ENCODE measurements at regions not wholly inside any gene's neighbourhood (a gene's known extent, or its start where the extent isn't known, plus 50 kb on each side); places are given as distances from the start of the nearest gene placed in this dataset.

DNA sequence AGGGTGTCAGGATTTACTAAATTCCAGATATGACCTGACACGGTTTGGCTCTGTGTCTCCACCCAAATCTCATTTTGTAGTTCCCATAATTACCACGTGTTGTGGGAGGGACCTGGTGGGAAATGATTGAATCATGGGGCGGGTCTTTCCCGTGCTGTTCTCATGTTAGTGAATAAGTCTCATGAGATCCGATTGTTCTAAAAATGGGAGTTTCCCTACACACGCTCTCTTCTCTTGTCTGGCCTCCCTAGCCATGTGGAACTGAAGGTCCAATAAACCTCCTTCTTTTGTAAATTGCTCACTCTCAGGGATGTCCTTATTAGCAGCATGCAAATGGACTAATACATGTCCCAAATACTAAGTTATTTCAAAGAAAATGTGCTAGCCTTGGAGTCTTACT is 121.1 kb downstream of the CENPW start:
- H3K27me3 Mint-ChIP-seq (ENCODE audit: low read depth in 2 of 2), result no peaks in the 10 kb centered on the region
- no peak for DNase-seq
- H3K4me1 Mint-ChIP-seq, result no peaks in the 10 kb centered on the region
- no peak overlapping the region for H3K4me3 Mint-ChIP-seq
- 82% methylated on average over 5 of the region's 6 CpGs for WGBS (ENCODE audit: insufficient coverage)
- Histone ChIP-seq H3K27me3 (ENCODE audit: control insufficient read depth, insufficient read depth, low read length) (no peaks in the 10 kb centered on the region), H3K27ac (ENCODE audit: low read length) (no peak overlapping the region), H3K9me3 (ENCODE audit: control insufficient read depth, insufficient read depth, low read length) (peaks cover 3% of the 10 kb centered on the region), H3K36me3 (ENCODE audit: control insufficient read depth, insufficient read depth, low read length) (no peaks in the 10 kb centered on the region), H3K4me3 (ENCODE audit: low read length) (no peak overlapping the region), H3K4me1 (ENCODE audit: control insufficient read depth, insufficient read depth, low read length) (no peaks in the 10 kb centered on the region)
- H3K36me3 Mint-ChIP-seq, result no peaks in the 10 kb centered on the region
- intact Hi-C loops (cut with micrococcal nuclease), result no loop called here
- TF ChIP-seq, protein P1, sequence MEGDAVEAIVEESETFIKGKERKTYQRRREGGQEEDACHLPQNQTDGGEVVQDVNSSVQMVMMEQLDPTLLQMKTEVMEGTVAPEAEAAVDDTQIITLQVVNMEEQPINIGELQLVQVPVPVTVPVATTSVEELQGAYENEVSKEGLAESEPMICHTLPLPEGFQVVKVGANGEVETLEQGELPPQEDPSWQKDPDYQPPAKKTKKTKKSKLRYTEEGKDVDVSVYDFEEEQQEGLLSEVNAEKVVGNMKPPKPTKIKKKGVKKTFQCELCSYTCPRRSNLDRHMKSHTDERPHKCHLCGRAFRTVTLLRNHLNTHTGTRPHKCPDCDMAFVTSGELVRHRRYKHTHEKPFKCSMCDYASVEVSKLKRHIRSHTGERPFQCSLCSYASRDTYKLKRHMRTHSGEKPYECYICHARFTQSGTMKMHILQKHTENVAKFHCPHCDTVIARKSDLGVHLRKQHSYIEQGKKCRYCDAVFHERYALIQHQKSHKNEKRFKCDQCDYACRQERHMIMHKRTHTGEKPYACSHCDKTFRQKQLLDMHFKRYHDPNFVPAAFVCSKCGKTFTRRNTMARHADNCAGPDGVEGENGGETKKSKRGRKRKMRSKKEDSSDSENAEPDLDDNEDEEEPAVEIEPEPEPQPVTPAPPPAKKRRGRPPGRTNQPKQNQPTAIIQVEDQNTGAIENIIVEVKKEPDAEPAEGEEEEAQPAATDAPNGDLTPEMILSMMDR (IDR thresholded peaks at IDR 0.05), result no peak
- peaks cover 16 to 17% of the 10 kb centered on the region in 2 donors for H3K9me3 Mint-ChIP-seq
- no peak overlapping the region for H3K27ac Mint-ChIP-seq
- ATAC-seq, result no peak

DNA sequence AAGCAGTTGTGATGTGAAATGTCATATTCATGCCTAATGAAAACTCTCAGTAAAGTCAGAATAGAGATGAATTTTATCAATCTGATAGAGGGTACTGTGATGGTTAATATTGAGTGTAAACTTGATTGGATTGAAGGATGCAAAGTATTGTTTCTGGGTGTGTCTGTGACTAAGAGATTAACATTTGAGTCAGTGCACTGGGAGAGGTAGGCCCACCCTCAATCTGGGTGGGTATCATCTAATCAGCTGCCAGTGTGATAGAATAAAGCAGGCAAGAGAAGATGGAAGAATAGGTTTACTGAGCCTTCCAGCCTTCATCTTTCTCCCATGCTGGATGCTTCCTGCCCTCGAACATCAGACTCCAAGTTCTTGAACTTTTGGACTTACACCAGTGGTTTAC is 124.3 kb downstream of the CENPW start:
- intact Hi-C loops (cut with micrococcal nuclease), result no loop called here
- Histone ChIP-seq H3K4me1 (ENCODE audit: control insufficient read depth, insufficient read depth, low read length) (no peaks in the 10 kb centered on the region), H3K4me3 (ENCODE audit: low read length) (no peak overlapping the region), H3K27me3 (ENCODE audit: control insufficient read depth, insufficient read depth, low read length) (no peaks in the 10 kb centered on the region), H3K27ac (ENCODE audit: low read length) (no peak overlapping the region), H3K9me3 (ENCODE audit: control insufficient read depth, insufficient read depth, low read length) (peaks cover 3% of the 10 kb centered on the region), H3K36me3 (ENCODE audit: control insufficient read depth, insufficient read depth, low read length) (no peaks in the 10 kb centered on the region)
- H3K36me3 Mint-ChIP-seq, result no peaks in the 10 kb centered on the region
- no peak for ATAC-seq
- peaks cover 12 to 14% of the 10 kb centered on the region in 2 donors for H3K9me3 Mint-ChIP-seq
- TF ChIP-seq, protein P1 (IDR thresholded peaks at IDR 0.05), result no peak
- H3K27ac Mint-ChIP-seq, result no peak overlapping the region
- H3K4me3 Mint-ChIP-seq, result no peak overlapping the region
- WGBS (ENCODE audit: insufficient coverage), result 55% methylated on average over 1 of the region's 1 CpG
- DNase-seq, result no peak
- no peaks in the 10 kb centered on the region for H3K4me1 Mint-ChIP-seq
- H3K27me3 Mint-ChIP-seq (ENCODE audit: low read depth in 2 of 2), result no peaks in the 10 kb centered on the region

DNA sequence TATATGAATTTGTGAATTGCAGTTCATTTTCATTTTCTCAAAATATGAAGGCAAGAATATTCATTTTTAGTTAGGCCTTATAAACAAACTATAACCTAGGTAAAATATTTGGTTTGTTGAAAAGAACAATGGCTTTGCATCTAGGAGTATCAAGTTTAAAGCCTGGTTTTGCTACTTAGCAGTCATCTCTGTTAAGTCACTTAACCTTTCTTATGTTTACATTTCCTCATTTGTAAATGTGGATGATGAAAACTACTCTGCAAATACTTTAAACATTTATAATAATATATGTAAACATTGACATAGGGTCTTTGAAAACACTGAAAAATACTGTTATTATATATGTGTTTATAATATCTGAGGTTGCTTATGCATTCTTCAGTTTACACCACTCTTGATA is 135.5 kb downstream of the CENPW start:
- Mint-ChIP-seq H3K36me3 (no peaks in the 10 kb centered on the region), H3K27me3 (ENCODE audit: low read depth in 2 of 2) (no peaks in the 10 kb centered on the region), H3K4me3 (no peak overlapping the region), H3K9me3 (peaks cover 3 to 6% of the 10 kb centered on the region in 2 donors), H3K27ac (no peak overlapping the region), H3K4me1 (no peaks in the 10 kb centered on the region)
- no peak overlapping the region for H3K4me3 ChIP-seq (ENCODE audit: low read length)
- no peaks in the 10 kb centered on the region for H3K9me3 ChIP-seq (ENCODE audit: control insufficient read depth, insufficient read depth, low read length)
- H3K36me3 ChIP-seq (ENCODE audit: control insufficient read depth, insufficient read depth, low read length), result no peaks in the 10 kb centered on the region
- H3K27ac ChIP-seq (ENCODE audit: low read length), result no peak overlapping the region
- no peak for ATAC-seq
- H3K4me1 ChIP-seq (ENCODE audit: control insufficient read depth, insufficient read depth, low read length), result no peaks in the 10 kb centered on the region
- H3K27me3 ChIP-seq (ENCODE audit: control insufficient read depth, insufficient read depth, low read length), result no peaks in the 10 kb centered on the region
- intact Hi-C loops (cut with micrococcal nuclease), result no loop called here
- DNase-seq, result no peak
- TF ChIP-seq, protein P1 (IDR thresholded peaks at IDR 0.05), result no peak

DNA sequence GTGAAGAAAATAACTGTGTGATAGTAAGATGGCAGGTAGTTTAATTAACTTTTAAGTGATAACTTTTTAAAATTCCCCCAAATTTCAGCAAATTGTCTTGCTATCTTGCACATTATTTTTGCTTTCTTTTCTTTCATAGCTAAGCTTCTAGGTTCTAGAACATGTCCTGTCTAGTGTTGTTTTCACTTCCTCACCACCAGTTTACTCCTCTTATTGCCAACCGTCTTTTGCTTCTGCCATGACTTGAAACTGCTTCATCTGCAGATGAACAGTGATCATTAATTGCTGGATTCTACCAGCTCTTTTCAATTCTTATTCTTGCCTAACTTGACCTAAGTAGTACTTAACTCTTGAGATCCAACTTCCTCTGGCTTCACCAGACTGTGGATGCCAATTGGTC is 137.8 kb downstream of the CENPW start:
- Histone ChIP-seq H3K36me3 (ENCODE audit: control insufficient read depth, insufficient read depth, low read length) (no peaks in the 10 kb centered on the region), H3K4me1 (ENCODE audit: control insufficient read depth, insufficient read depth, low read length) (no peaks in the 10 kb centered on the region), H3K4me3 (ENCODE audit: low read length) (no peak overlapping the region), H3K27me3 (ENCODE audit: control insufficient read depth, insufficient read depth, low read length) (no peaks in the 10 kb centered on the region), H3K27ac (ENCODE audit: low read length) (no peak overlapping the region), H3K9me3 (ENCODE audit: control insufficient read depth, insufficient read depth, low read length) (no peaks in the 10 kb centered on the region)
- ATAC-seq, result no peak
- DNase-seq, result no peak
- Mint-ChIP-seq H3K4me3 (no peak overlapping the region), H3K36me3 (no peaks in the 10 kb centered on the region), H3K4me1 (no peaks in the 10 kb centered on the region), H3K27me3 (ENCODE audit: low read depth in 2 of 2) (no peaks in the 10 kb centered on the region), H3K9me3 (peaks cover 3 to 5% of the 10 kb centered on the region in 2 donors), H3K27ac (no peak overlapping the region)
- TF ChIP-seq, protein P1 (IDR thresholded peaks at IDR 0.05), result no peak
- 90% methylated on average over 1 of the region's 1 CpG for WGBS (ENCODE audit: insufficient coverage)
- intact Hi-C loops (cut with micrococcal nuclease), result no loop called here
